ENCODE measurements at regions not wholly inside any gene's neighbourhood (a gene's known extent, or its start where the extent isn't known, plus 50 kb on each side); places are given as distances from the start of the nearest gene placed in this dataset.
"Not testable (repeated sequence)": the region's sequence is repeated elsewhere in the genome, so short reads cannot be mapped to it uniquely, and the experiment has no call there.

DNA sequence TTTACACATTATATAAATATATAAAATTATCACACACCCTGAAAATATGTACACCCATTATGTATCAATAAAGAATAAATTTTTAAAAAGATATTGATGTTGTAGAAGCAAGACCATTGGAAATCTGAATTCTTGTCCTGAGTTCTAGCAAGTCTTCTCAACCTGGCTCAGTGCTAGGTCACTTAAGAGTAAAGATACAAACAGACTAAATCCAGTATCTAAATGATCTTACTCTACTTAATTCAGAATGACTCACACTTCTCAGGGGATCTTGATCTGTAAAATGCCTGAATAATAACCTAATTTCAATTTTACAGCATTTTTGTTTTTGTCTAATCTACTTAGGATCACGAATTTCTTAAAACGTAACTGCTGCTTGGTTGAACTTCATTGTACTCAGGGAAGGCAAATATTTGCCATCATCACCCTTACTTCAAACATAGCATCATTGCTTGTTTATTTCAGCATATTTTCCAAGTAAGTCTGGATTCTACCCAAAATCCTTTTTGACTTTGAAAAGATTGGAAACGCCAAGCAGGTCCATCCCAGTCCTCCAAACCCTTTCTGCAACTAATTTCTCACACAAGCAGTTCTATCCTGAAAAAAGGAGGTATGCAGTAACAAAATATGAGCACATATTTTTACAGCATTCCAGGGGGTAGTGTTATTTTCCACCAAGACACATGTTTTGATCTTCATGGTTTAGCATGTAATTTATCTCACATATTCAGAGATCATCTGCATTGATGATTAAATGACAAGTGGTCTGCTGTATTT, 582.6 kb downstream of the PSAT1 start:
- no peak for DNase-seq

DNA sequence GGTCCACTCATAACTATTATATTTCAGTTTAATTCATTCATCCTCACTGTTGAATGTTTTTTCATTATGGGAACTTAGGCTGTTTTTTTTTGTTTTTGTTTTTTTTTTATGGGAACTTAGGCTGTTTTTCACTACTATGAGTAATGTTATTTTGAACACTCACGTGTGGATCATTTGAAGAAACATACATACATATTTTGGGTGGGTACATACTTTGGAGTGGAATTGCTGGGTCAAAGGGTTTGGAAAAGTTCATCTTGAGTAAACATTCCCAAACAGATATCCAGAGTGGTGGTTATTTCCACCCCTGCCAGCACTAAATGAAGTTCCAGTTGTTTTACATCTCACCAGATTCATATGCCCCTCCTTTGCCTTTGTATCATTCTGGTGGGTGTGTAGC, 584.4 kb downstream of the PSAT1 start:
- DNase-seq = no peak

DNA sequence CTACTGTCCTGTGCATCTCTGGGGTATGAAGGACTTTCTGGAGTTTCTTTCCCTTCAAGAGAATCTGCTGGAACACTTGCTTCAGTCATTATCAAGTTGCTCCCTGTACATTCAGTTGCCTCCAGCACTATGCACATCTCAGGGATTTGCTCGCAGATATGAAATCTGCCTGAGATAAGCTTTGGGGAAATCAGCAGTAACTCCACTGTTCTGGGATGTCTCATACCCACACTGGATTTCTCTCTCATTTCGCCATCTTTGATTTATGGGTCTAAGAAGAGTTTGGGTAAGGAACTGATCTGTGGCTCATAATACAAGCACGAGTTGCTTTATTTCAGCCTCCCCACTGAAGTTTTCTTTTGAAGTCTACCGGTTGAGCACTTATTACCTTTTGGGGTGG, 585.6 kb downstream of the PSAT1 start:
- DNase-seq = no peak

DNA sequence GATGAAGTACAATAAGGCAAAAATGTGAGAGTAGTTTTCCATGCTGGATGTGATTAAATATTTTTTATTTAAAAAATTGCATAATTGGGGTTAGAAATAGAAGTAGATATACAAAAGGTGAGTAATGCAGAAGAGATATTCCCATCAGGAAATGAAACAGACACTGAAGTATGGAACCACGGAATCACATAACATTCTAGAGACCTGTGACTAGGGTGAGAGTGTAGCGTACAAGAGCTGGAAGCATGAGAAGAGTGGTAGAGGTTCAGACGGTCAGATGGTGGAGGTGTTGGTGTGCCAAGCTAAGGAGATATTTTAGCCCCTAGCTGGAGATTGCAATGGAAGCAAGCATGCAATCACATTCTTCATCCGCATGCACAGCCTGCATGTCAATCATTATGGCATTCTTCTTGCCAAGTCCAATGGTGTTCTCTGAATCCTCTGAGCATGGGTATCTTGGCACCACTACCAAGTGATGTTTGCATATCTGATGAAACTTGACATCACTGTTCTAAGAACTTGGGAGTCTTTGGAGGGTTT, 587.8 kb downstream of the PSAT1 start:
- no peak for DNase-seq

DNA sequence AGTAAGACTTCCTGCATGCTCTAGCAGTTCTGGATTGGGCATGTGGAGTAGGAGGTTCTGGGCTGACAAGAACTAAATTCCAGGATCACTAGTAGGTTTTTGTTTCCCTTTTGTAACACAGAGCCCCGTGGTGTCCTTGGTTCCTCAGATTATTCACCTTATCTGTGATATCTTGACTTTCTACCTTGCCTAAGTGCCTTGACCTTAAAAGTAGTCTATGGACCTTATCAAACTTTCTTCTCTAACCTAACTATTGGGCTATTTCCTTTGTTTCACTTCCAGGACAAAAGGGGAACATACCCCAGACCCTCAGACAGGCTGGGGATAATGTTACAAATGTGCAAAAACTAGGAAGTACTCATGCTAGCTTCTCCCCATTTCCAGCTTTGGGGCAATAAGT, 595.3 kb downstream of the PSAT1 start:
- no peak for DNase-seq

DNA sequence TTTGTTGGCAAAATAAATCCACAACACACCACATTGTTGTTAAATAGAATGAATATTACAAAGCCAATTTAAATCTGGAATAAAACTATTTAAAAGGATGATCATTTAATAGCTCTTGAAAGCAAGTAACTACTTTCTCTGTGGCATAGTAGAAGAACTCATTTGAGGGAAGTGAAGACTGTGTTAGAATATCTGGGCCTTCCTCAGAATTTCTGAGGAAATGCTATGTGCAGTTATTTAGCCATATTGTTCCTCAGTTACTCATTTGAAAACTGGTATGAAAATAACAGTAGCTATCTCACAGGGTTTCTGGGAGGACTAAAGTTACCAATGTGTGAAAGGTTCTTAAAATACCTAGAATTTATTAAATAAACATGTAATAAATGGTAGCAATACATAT, 595.8 kb downstream of the PSAT1 start:
- DNase-seq = no peak

DNA sequence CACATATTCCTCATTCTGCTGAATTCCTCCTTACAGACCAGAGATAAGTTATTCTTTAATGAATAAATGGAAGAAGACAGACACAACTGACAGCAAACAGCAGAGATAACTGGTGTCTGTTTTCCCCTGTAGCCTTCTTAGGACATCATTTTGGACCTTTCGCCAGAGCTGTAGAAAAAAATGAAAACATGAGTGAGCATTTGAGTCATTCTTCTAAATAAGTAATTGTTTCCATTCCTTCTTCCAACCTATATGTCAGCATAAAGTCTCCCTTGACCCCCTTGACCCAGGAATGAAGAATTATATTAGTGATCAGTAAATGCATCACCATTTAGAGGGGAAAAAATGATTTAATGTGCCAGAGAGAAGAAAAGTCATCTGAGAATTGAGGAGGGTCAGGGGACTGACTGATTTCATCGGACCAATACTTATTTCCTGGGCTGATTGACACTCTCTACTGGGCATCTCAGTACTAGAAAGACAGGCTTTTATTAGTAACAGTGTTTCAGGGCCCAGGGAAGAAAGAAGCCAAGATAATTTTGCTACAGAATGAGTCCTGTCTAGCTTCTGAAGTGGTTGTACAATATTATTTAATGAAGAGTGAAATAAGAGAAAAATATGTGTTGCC, 597.0 kb downstream of the PSAT1 start:
- DNase-seq = no peak

DNA sequence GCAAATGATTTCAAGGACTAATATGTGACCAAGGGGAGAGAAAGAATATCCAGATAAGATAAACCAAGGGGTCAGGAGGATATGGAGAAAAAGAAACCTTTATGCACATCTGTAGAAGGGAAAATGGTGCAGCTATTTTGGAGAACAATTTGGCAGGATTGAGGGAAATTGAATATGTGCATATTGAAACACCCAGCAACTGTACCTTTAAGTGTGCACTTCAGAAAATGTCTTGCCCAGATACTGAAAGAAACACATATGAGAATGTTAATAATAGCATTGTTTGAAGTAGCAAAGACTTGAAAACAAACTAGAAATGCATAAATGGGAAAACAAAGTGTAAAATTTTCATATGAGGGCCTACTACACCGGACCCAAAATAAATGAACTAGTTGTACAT, 599.6 kb downstream of the PSAT1 start:
- no peak for DNase-seq

DNA sequence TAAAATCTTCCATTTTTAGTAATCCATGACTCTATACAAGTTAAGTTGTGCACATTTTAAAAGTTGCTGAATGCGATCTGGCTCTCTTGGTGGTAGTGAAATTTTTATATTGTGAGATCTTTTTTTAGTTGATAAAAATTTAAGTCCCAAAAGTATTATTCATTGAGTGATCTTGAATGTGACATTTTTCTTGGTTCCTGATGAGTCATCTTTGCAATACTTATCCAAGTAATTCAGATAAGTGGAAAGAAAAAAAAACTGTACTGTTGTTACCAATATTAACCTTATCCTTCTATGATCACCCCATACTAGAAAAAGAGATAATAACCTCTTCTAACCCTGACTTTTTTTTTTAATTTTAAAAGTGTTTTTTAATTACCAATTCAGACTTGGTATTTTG, 601.3 kb downstream of the PSAT1 start:
- DNase-seq = no peak

DNA sequence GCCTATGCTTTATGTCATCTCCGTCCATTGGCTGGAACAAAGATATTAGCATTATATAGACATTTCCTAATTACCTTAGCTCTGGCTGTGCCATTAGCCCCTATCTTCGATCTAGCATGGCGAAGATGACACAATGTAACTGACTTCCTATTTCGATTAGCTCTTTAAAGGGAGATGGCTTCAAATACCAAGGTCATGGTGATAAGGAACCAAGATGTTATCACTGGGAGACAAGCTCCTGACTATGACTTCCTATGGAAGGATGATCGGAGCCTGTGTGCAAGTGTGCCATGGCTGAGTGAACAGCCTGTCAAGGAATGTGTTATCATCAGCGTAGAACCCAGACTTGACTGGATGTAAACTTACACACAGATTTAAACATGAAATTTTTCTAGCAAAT, 602.1 kb downstream of the PSAT1 start:
- no peak for DNase-seq

DNA sequence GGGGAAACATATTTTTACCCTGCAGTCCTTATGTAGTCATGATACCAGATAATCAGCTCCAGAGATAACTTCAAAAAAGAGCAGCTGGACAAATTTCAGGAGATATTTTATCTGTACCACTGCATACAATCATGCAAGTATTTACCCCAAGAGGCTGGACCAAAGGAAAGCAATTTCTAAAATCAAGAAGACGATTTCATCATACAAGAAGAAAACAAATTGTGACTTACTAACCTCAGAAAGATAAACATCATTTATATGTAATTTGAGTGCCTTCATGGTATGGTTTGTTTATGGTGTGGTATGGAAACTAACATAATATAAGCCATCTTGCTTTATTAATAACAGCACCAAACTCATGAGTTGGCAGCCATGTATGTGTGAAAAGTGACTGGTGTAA, 603.6 kb downstream of the PSAT1 start:
- no peak for DNase-seq

DNA sequence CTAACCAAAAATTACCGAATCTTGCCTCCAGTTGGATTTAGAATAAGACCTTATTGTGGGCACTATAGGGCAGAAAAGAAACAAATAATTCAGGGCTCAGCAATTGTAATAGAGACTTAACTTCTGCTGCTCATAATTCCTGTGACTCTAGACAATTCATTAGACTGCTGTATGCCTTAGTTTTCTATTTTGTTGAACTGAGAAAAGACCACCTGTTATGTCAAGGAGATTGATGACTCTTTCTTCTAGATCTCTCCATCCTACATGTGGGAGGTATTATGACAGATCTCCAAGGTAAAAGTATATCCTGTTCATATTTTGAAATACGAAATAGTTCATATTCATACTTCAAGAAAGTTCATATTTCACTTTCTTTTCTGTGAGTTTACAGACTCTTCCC, 605.1 kb downstream of the PSAT1 start:
- no peak for DNase-seq

DNA sequence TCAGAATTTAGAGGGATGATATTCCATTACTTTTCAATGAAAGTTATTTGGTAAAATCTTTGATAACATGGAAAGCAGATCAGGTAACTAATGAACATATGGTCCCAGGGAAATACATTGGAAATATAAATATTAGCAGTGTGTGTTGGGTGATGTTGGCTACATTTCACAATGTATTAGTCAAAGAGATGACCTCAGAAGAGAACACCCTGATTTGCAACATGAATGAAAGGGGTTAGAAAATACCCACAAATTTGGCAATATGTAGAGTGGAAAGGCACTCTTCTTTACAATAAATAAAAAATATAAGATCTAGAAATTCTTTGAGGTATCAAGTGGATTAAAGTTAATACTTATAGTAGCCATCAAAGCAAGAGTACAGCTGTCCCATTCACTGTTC, 606.7 kb downstream of the PSAT1 start:
- DNase-seq = no peak

DNA sequence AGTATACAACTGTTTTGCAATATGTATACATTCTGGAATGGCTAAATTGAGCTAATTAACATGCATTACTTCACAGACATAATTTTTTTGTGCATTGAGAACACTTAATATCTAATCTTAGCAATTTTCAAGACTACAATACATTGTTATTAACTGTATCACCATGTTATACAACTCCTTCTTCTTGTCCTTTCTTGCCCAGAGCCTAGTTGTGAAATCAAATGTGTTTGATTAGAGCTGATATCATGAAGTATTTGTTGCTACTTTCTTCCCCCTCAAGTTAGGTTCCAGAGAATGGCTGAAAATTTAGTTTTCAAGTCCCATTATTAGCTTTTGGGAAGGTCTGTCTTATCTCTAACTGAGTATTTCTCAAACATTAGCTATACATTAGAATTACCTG, 607.8 kb downstream of the PSAT1 start:
- DNase-seq = no peak

DNA sequence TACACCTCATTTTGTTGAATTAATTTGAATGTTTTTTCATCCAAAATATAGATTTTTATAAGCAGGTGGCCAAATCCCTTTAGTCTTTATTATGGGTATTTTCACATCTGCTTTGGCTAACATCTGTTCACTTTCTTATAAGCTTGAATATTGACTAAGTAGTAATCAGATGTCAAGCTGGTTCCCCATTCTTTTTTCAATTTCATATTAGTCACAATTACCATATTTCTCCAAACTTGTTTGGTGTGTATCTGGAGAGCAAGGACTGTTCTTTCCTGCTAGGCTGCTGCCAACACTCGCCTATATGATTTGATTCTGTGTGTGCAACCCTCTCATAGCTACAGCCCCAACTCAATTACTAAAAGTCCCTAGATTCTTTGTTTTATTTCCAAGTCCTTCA, 608.5 kb downstream of the PSAT1 start:
- no peak for DNase-seq

DNA sequence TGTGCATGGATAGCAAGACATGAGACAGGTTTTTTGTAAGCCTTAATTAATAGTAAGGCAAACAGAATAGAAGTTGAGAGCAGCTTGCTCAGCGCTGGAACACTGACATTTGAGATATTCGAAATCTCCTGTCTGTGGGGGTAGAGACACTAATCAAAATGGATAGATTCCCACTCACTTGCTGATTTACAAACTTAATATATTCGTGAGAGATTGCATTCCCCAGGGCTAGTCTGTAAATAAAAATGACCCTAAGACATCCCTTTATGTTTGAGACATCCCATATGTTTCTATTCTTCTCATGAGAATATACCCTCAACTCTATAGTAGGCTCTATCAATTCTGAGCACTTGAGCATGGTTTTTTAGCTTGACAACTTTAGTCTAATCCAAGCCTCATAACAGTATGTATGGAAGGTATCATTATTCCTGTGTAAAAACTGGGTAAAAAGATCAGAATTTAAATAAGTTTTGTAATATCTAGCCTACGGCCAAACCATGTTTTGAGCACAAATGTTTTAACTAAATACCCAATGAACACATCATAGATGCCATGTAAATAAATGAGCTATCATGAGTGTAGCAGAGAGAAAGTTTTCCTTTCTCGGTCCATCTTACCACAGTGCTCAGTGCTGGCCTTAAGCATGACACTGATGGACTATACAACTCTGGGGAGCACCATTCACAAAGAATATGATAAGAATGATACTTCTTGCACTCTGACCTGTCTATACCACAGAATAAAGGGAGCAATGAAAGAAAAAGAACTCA, 609.2 kb downstream of the PSAT1 start:
- DNase-seq = no peak

DNA sequence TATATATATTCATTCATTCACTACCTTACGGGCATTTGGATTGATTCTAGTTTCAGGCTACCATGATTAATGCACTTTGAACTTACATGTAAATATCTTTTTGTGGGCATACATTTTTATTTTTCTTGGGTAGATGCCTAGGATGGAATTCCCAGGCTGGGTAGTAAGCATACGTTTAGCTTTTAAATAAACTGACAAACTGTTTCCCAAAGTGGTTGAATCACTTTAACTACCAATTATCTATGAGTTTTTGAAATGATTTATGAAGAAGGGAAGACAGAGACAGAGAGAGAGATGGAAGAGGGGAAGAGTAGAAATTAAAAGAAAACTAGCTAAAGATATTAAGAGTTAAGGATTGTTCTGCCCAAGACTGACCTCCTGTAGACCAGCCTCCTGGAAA, 612.6 kb downstream of the PSAT1 start:
- no peak for DNase-seq

DNA sequence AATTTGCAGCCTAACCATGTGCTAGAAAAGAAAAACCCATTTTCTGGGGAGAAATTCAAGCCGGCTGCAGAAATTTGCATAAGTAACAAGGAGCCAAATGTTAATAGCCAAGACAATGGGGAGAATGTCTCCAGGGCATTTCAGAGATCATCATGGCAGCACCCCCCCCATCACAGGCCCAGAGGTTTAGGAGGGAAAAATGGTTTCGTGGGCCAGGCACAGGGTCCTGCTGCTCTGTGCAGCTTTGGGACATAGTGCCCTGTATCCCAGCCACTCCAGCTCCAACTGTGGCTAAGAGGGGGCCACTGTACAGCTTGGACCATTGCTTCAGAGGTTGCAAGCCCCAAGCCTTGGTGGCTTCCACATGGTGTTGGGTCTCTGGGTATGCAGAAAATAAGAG, 620.0 kb downstream of the PSAT1 start:
- DNase-seq = not testable (repeated sequence)

DNA sequence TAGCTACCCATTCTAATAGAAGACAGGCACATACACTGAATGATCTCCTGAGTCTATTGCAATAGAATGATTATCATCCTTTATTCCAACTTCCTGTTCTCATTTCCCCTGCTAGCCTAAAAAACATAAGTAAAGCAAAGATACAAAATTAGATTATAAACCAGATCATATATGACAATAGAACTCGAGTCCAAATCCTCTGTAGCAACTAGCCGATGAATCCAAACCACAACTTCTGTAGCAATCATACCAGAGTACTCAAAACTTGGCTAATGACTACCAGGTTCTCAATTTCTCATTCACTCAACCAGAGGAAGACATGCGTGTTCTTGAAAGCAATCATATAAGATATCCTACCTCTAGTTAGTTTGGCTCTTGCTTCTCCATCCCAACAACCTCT, 622.1 kb downstream of the PSAT1 start:
- no peak for DNase-seq

DNA sequence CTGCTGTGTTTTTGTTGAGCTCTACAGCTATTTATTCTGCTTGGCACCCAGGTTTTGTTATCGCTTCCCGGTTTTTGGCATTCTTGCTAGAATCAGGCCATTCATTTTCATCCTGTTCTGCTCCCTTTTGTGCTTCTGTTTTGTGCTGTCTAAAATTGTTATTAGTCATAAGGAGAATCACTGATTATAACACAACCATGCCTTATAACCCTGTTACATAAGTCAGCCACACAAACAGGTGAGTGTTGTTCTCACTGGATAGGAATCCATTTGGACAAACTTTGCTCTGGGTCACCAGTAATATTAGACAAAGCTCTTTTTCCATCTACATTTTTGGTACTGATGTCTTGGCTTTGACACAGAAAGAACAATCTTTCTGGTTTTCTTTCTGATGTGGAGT, 622.8 kb downstream of the PSAT1 start:
- DNase-seq = no peak

DNA sequence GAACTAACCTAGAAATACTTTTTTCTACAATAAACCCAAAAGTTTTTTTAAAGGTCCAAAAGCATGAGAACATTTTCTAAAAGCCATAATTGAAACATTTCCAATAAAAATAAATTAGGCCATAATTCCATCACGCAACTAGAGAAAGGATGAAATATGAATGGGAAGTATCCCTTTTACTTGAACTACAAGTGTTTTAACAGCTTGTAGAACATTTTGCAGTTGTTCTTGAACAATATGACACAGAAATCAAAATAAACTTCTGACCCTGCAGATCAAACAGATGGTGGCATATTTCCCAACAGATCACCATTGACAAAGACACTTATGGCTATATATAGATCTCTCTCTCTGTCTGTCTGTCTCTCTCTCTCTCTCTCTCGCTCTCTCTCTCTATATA, 624.4 kb downstream of the PSAT1 start:
- no peak for DNase-seq

DNA sequence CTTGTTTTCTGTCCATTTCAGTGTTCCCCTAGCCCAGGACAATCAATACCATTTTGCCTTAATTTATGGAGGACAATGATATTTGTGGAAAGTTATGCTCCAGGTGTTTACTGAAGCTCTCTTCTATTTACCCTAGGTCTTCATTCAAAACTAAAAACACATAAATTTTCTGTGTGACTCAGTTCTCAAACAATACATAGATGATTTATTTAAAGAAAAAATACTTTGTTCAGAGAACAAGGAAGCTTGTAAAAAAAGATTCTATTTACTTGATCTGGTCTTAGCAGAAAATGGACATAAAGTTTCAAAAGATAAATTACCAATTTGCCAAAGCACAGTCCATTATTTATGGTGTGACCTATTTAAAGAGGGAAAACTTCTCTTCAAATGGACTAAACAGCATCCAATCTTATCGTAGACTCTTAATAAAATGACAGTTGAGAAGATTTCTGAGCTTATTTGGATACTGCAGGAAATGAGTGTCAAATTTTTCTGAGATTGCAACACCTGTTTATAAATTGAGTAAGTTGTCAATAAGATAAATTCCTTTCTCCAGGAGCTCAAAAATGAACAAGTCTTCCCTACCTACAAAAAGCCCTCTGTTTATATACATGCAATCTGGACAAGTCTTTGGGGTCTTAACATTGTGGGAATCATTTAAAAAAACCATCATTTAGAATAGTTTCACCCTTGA, 627.2 kb downstream of the PSAT1 start:
- no peak for DNase-seq

Data from CD4-positive, alpha-beta T cell treated with Interleukin-17A for 4 hours (primary cell).